ENCODE measurements at regions not wholly inside any gene's neighbourhood (a gene's known extent, or its start where the extent isn't known, plus 50 kb on each side); places are given as distances from the start of the nearest gene placed in this dataset.
"Not testable (repeated sequence)": the region's sequence is repeated elsewhere in the genome, so short reads cannot be mapped to it uniquely, and the experiment has no call there.

- DNase-seq: no peak
Measured at GRCh38 chr14:106610691-106611090, 1084.3 kb downstream of the TMEM121 start.

GRCh38 chr14:106613256-106613655 lies 1086.9 kb downstream of the TMEM121 start:
- DNase-seq: no peak

- not testable (repeated sequence) for DNase-seq
Measured at GRCh38 chr14:106618471-106618951, 1092.1 kb downstream of the TMEM121 start.

GRCh38 chr14:106619606-106620005 lies 1093.2 kb downstream of the TMEM121 start:
- no peak for DNase-seq

DNA sequence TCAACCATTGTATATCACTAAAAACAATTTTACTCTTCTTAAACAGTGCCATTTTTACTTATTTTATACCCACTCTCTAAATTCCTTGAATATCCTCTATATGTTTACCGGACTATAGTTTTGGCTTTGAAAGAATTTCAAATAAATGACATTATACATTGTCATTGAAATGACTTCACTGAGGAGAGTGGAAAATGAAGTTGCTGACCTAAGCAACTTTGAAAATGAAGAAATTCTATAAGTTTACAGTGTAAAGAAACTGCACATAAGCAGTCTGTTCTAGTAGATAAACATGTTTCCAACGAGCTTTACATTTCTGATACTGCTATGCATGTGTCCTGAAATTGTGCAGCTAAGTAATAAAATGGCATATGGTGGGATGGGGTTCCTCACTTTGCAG lies 1094.0 kb downstream of the TMEM121 start:
- no peak for DNase-seq

DNA sequence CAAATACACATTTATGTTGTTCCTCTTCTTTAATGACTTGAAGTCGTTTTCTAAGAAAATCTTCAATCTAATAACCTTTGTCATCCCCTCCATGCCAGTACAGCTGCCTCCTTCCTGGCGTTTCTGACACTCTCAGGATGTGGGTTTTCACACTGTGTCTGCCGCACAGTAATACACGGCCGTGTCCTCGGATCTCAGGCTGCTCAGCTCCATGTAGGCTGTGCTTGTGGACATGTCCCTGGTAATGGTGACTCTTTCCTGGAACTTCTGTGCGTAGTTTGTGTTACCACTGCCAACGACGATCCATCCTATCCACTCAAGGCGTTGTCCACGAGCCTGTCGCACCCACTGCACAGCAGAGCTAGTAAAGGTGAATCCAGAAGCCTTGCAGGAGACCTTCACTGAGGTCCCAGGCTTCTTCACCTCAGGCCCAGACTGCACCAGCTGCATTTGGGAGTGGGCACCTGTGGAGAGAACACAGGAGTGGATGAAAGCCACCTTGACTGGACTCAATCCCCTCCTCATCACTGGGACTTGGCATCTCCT lies 1095.9 kb downstream of the TMEM121 start:
- no peak for DNase-seq

- no peak for DNase-seq
Measured at GRCh38 chr14:106625186-106625585, 1098.8 kb downstream of the TMEM121 start.

DNA sequence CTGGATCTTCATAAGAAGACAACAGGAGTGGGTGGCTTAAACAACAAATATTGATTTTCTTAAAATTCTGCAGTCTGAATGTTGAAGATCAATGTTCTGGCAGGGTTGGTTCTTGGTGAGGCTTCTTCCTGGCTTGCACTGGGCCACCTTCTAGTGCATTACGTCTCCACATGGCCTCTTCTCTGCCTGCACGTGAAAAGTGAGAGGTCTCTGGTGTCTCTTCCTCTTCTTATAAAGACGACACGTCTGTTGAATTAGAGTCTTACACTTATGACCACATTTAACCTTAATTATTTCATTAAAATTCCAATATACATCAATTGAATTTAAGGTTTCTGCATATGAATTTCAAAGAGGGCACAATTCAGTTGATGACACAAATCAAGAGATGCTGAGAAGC lies 1100.1 kb downstream of the TMEM121 start:
- DNase-seq: not testable (repeated sequence)

- DNase-seq: not testable (repeated sequence)
Measured at GRCh38 chr14:106626942-106627588, 1100.7 kb downstream of the TMEM121 start.

- DNase-seq: no peak
Measured at GRCh38 chr14:106631879-106632278, 1105.5 kb downstream of the TMEM121 start.

GRCh38 chr14:106633721-106634120 lies 1107.3 kb downstream of the TMEM121 start:
- DNase-seq: no peak

DNA sequence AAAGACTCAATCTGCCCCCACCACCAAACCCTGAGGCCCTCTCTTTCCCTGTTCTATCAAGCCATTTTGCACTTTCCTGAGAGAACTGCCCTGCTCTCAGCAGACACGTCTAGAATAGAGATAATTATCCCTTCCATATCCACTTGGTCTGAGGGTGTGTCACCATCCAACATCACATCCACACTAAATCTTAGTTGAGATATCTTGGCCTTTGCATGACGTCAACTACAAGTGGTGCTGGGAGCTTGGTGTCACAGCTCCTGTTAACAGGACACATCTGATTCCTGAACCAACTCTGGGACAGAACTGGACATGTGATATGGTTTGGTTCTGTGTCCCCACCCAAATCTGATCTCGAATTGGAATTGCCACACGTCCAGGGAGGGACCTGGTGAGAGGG lies 1109.2 kb downstream of the TMEM121 start:
- DNase-seq: no peak

GRCh38 chr14:106638786-106639452 lies 1112.5 kb downstream of the TMEM121 start:
- not testable (repeated sequence) for DNase-seq

- no peak for DNase-seq
Measured at GRCh38 chr14:106642090-106642489, 1115.7 kb downstream of the TMEM121 start.

GRCh38 chr14:106642971-106643370 lies 1116.6 kb downstream of the TMEM121 start:
- DNase-seq: not testable (repeated sequence)

DNA sequence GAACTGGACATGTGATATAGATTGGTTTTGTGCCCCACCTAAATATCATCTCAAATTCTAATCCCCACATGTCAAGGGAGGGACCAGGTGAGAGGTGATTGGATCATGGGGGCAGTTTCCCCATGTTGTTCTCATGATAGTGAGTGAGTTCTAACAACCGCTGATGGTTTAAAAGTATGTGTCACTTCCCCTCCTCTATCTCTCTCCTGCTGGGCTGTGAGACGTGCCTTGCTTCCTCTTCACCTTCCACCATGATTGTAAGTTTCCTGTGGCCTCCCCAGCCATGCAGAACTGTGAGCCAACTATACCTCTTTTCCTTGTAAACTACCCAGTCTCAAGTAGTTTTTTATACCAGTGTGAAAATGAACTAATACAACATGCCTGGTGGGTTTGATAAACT lies 1122.5 kb downstream of the TMEM121 start:
- DNase-seq: not testable (repeated sequence)

- no peak for DNase-seq
Measured at GRCh38 chr14:106651016-106651415, 1124.6 kb downstream of the TMEM121 start.

DNA sequence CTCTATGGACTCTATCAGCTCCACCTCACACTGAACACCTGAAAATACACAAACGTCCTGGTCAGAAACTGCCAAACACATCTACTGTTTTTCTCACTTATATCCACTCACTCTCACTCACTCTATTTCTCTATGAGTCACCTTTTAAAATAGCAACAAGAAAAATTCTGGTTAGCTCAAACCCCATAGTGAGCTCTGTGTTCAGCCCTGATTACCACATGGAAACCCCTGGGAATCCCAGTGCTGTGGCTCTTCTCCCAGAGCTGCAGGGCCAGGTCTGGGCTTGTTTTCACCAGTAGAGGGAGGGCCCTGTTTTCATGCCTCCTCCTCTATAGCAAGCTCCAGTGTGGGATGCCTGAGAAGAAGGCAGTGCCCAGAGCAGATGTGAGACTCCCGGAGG lies 1126.1 kb downstream of the TMEM121 start:
- DNase-seq: no peak

- DNase-seq: no peak
Measured at GRCh38 chr14:106657460-106657859, 1131.1 kb downstream of the TMEM121 start.

- not testable (repeated sequence) for DNase-seq
Measured at GRCh38 chr14:106658066-106658860, 1131.9 kb downstream of the TMEM121 start.

GRCh38 chr14:106661561-106661960 lies 1135.2 kb downstream of the TMEM121 start:
- not testable (repeated sequence) for DNase-seq

DNA sequence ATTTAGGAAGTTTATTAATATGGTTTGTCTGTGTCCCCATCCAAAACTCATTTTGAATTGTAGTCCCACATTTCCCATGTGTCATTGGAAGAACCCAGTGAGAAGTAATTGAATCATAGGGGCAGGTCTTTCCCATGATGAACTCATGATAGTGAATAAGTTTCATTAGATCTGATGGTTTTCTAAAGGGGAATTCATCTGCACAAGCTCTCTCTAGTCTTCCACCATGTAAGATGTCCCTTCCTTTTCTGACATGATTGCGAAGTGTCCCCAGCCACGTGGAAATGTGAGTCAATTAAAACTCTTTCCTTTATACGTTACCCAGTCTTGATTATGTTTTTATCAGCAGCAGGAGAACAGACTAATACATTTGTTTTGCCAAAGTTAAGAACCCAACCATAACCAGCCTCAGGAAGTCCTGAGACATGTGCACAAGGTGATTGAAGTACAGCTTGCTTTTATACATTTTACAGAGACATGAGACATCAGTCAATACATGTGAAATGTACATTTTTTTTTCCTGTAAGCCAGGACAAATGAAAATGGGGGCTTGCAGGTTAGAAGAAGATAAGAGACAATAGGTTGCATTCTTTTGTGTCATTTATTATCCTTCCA lies 1136.7 kb downstream of the TMEM121 start:
- DNase-seq: no peak

All from DMS79 treated with DMSO at 0.1 percent for 48 hours (cell line).